Fibroblast of lung (primary cell): ENCODE measurements at regions not wholly inside any gene's neighbourhood (a gene's known extent, or its start where the extent isn't known, plus 50 kb on each side); places are given as distances from the start of the nearest gene placed in this dataset.

Experiments used
- CTCF ChIP-seq, 2 donors: IDR thresholded peaks in 1 of 2; conservative IDR thresholded peaks in 1 of 2; 1 replicate in 1 of 2; 2 replicates in 1 of 2; pipeline ENCODE4 v1.5.1; 2011 to 2012; ENCODE audit warnings: low read length in 2 of 2, control low read depth in 1 of 2, inconsistent platforms in 1 of 2, low read depth in 1 of 2, mild to moderate bottlenecking in 1 of 2
- EZH2 ChIP-seq: IDR thresholded peaks from 2 replicates; pipeline ENCODE4 v1.5.1; 2012; ENCODE audit warnings: low read length, control low read depth, mild to moderate bottlenecking; ENCODE audit errors: missing control alignments

- no peak for TF ChIP-seq CTCF (conservative IDR thresholded peaks at IDR 0.05 in 1 of 2, IDR thresholded peaks at IDR 0.05 in 1 of 2; ENCODE audit: low read depth in 1 of 2, low read length in 2 of 2)
- TF ChIP-seq EZH2, result no peak
These were observed 2393.0 kb upstream of the C9orf72 start for GRCh38 chr9:29966247-29966646.
